SK-N-SH (cell line): ENCODE measurements at regions not wholly inside any gene's neighbourhood (a gene's known extent, or its start where the extent isn't known, plus 50 kb on each side); places are given as distances from the start of the nearest gene placed in this dataset.

Experiments used
- GABPA ChIP-seq: IDR thresholded peaks from 2 replicates; pipeline ENCODE4 v1.4.0; 2012; ENCODE audit warnings: low read depth, mild to moderate bottlenecking
- JUND ChIP-seq: IDR thresholded peaks from 2 replicates; pipeline ENCODE4 v1.4.0; 2012
- TAF1 ChIP-seq: IDR thresholded peaks from 2 replicates; pipeline ENCODE4 v1.6.1; 2012; ENCODE audit warnings: low read depth, mild to moderate bottlenecking, low read length, moderate library complexity, borderline replicate concordance
- TF ChIP-seq, protein P1 (sequence below): IDR thresholded peaks from 2 replicates; pipeline ENCODE4 v1.4.0; 2012; ENCODE audit warnings: low read depth

DNA sequence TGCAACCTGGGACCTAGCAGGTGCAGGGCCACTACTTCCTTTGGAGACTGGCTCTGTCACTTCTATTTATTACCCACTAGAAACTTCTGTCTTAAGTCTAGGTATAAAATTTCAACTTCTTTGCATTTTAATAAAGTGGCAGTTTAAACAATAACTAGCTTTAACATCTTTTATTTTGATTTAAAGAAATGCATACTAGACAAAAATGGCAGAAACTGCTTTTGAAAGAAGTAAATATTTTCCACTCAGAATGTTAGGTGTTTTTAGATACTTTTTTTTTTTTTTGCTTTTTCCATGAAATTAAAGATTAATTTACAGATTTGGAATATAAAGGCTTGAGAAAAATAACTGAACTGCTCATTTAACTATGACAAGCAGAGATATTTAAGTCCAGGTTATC lies 1477.6 kb downstream of the KCNT2 start:
- TF ChIP-seq GABPA = no peak
- TF ChIP-seq, protein P1, sequence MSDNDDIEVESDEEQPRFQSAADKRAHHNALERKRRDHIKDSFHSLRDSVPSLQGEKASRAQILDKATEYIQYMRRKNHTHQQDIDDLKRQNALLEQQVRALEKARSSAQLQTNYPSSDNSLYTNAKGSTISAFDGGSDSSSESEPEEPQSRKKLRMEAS = no peak
- no peak for TF ChIP-seq TAF1
- TF ChIP-seq JUND = no peak
